H7 (cell line): ENCODE measurements at regions not wholly inside any gene's neighbourhood (a gene's known extent, or its start where the extent isn't known, plus 50 kb on each side); places are given as distances from the start of the nearest gene placed in this dataset.

Source experiments
- DNase-seq: peaks from one replicate; pipeline ENCODE4 v3.0.0; 2012
- H3K27me3 ChIP-seq: 2 replicates; pipeline ENCODE4 v1.6.0; 2011; ENCODE audit warnings: mild to moderate bottlenecking, low read length; ENCODE audit not compliant: control insufficient read depth, insufficient read depth
- H3K36me3 ChIP-seq: replicated peaks from 2 replicates; pipeline ENCODE4 v1.5.1; 2011; ENCODE audit warnings: low read length; ENCODE audit not compliant: control insufficient read depth, insufficient read depth
- H3K4me3 ChIP-seq: 2 replicates; pipeline ENCODE4 v1.5.1; 2011; ENCODE audit warnings: low read depth, mild to moderate bottlenecking, control low read depth, low read length, moderate library complexity; ENCODE audit not compliant: insufficient read depth

DNA sequence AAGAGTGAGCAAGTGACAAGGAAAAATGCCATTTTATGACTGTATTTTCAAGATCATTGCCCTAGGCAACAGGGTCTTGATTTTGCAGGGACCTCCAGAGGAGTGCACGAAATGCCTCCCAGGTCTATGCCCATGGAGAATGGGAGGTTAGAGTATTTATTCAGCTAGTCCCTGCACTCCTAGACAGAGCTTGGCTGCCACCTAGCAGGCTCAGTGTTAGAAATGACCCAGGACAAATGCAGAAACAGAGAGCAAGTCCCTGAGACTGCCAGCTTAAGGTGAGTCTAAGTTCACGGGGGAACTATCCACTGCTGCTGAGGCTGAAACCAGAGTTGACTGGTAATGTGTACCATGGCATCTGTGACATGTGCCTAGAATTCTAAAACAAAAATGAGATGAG lies 506.4 kb downstream of the MED13L start:
- no peaks in the 10 kb centered on the region for H3K36me3 ChIP-seq

GRCh38 chr12:115770643-115771042 lies 506.9 kb downstream of the MED13L start:
- DNase-seq = no peak
- no peaks in the 10 kb centered on the region; the same call in 1 of the 2 replicates for H3K27me3 ChIP-seq

More for the DNA sequence above, 506.4 kb downstream of the MED13L start:
- no peak overlapping the region for H3K4me3 ChIP-seq
- DNase-seq = no peak
- no peaks in the 10 kb centered on the region; the same call in 1 of the 2 replicates for H3K27me3 ChIP-seq

DNA sequence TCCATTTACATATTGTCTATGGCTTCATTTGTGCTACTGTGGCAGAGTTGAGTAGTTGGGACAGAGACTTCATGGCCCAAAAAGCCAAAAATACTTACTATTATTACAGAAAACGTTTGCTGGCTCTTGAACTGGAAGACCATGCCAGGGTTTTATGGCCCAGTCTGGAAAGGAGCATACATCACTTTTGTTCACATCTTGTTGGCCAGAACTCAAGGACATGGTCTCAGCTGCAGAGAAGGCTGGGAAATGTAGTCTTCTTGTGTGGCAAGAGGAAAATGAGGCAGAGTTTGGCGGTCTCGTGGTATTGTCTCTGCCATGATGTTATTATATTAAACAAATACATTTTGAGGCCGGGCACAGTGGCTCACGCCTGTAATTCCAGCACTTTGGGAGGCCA lies 509.6 kb downstream of the MED13L start:
- no peaks in the 10 kb centered on the region for H3K27me3 ChIP-seq
- no peak for DNase-seq

More at GRCh38 chr12:115770643-115771042, 506.9 kb downstream of the MED13L start:
- no peak overlapping the region for H3K4me3 ChIP-seq
- no peaks in the 10 kb centered on the region for H3K36me3 ChIP-seq

DNA sequence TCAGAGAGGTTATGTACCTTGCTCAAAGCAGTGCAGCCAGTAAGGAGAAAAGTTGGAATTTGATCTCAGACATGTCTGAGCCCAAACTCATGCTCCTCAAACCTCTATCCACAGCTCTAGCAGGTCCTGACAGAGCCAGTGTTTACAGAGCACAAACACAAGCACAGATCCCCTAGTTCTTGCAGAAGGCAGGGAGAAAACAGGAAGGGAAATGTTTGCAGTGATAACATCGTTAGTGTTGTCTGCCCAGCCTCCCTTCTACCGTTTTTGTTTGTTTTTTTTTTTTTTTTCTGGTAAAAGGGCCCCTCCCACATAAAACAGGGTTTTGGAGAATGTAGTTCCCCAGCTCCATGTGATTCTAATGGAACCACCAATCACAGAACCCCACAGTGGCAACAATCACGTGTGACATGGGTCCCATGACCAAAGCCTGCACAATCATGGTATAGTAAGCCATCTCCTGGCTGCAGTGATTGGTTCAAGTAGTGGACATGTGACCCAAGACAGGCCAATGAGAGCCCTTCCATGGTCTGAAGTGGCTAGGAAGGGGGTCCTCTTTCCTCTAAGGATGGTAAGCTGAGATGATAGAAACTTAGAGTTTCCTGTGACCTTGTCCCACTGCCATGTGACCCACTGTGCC lies 513.4 kb downstream of the MED13L start:
- DNase-seq = no peak
- H3K36me3 ChIP-seq = no peaks in the 10 kb centered on the region

More for the DNA sequence above, 509.6 kb downstream of the MED13L start:
- Histone ChIP-seq H3K4me3 (no peak overlapping the region), H3K36me3 (no peaks in the 10 kb centered on the region)

DNA sequence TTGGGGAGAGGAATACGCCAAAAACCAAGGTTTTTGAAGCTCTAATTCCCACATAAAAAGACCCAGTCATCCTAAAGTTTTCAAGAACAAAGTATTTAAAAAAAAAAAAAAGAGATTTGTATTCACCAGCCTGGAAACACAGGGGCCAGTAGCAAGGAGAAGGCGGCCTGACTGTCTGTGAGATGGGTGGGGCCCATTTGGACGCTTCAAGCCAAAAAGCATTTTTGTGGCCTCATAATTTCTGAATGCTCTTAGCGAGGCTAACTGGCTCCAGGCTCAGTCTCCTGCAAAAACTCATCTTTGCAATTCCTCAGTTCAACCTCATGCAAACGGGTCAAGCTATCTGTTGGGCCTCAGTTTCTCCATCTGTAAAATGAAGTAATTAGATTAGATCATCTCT lies 514.1 kb downstream of the MED13L start:
- H3K36me3 ChIP-seq = no peaks in the 10 kb centered on the region
- H3K4me3 ChIP-seq = no peak overlapping the region
- no peak for DNase-seq
- H3K27me3 ChIP-seq = no peaks in the 10 kb centered on the region

More for the DNA sequence above, 513.4 kb downstream of the MED13L start:
- Histone ChIP-seq H3K27me3 (no peaks in the 10 kb centered on the region), H3K4me3 (no peak overlapping the region)

DNA sequence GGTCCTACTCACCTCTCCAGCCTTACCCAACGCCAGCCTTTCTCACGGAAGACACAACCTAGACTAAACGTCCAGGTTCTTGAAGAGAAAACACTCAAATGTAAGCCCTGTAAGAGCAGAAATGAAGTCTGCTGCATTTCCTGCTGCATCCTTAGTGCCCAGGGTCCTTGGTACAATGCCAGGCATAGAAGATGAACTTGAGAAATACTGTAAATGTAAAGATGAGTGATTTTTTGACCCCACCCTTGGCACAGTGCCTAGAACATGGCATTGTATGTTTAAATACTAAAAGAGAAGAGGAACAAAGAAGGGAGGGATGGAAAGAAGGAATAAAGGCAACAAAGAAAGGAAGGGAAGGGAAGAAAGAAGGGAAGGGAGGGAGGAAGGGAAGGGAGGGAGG lies 514.6 kb downstream of the MED13L start:
- no peak overlapping the region for H3K4me3 ChIP-seq
- DNase-seq = no peak
- H3K27me3 ChIP-seq = no peaks in the 10 kb centered on the region
- H3K36me3 ChIP-seq = no peaks in the 10 kb centered on the region

DNA sequence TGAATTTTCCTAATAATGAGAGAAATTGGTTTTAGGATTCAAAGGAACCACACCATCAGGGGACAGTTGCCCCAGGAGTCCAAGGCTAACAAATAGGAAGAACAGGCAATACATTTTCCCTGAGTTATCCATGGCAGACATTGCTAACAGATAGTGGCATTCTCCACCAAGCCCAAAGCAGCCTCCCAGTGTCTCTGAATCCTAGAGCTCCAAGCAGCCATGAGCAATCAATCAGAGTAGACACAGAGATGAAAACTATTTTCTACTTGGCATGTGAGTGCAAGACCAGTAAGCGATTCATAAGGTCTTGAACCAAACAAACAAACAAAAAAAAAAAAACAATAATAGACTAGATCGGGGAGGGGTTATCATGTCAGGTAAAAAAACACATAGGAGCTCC lies 515.7 kb downstream of the MED13L start:
- no peak for DNase-seq
- H3K27me3 ChIP-seq = no peaks in the 10 kb centered on the region
- H3K4me3 ChIP-seq = no peak overlapping the region

GRCh38 chr12:115760231-115760630 lies 517.3 kb downstream of the MED13L start:
- H3K27me3 ChIP-seq = no peaks in the 10 kb centered on the region
- no peak for DNase-seq
- H3K4me3 ChIP-seq = no peak overlapping the region
- H3K36me3 ChIP-seq = no peaks in the 10 kb centered on the region

More for the DNA sequence above, 515.7 kb downstream of the MED13L start:
- no peaks in the 10 kb centered on the region for H3K36me3 ChIP-seq

DNA sequence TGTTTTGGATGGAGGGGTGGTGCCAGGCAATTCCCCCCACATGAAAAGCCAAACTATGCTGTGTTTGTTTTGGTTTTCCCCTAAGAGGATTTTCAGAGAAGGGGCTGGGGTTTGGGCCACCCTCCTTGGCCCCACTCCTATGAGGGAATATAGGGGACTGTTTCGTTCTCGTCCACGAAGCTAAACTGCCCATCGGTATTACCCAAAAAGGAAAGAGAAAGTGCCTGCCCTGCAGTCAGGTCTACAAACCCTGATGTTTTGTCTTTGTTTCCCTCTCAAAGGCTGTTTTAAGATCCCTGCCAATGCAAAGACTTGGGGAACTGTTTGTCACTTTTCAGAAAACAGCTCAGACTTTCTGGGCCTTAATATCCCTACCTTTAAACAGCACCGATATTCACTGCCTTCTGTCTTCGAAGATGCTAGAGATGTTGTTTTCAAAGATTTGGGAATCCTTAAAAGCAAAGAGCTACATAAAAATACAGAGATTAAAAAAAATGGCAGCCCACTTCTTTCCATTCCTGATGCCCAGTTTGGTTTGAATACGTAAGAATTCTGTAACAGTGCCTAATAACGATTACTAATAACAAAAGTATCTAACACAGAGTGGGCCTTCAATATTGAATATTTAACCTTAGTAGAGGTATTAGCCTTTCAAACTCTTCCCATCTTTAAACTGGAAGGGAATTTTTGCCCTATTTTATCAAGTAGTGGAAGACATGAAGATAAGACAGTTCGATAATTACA lies 518.4 kb downstream of the MED13L start:
- no peaks in the 10 kb centered on the region for H3K36me3 ChIP-seq
- H3K4me3 ChIP-seq = no peak overlapping the region
- no peak for DNase-seq
- no peaks in the 10 kb centered on the region for H3K27me3 ChIP-seq

DNA sequence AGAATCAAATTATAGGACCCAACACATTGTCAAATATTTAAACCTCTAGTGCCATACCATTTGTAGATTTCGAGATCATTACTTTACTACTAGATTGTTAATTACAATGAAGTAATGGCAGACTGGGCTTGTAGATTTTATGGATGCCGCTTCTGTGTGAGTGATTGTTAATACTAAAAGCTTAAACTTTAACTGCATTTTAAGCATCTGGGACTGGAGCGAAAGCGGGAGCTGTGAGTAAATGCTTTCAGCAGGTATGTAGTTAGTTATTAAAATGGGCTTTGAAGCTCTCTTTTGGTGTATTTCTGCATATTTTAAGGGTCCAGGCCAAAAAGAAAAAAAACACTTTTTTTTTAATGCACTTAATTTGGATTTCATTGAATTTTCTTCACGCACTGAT lies 519.3 kb downstream of the MED13L start:
- Histone ChIP-seq H3K4me3 (no peak overlapping the region), H3K27me3 (no peaks in the 10 kb centered on the region), H3K36me3 (no peaks in the 10 kb centered on the region)
- DNase-seq = no peak

GRCh38 chr12:115756804-115757203 lies 520.7 kb downstream of the MED13L start:
- Histone ChIP-seq H3K27me3 (no peaks in the 10 kb centered on the region), H3K4me3 (no peak overlapping the region), H3K36me3 (no peaks in the 10 kb centered on the region)
- DNase-seq = no peak

DNA sequence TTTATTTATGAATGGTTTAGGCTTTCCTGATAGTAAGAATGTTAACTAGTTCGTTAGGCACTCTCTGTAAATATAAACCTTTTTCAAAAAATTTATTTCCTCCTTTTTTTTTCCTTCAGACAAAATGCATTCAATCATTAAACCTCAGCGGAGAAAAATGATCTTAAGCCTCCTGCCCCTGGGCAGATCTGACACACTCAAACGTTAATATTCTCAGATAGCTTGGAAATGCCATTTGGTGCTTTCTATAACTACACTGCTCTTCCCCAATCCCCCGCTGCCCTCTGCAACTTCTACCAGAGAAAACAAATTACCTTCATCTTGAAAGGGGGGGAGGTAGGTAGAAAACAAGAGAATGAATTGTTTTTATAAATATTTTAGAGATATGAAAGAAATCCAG lies 521.2 kb downstream of the MED13L start:
- Histone ChIP-seq H3K27me3 (no peaks in the 10 kb centered on the region), H3K4me3 (no peak overlapping the region), H3K36me3 (no peaks in the 10 kb centered on the region)
- DNase-seq = no peak

DNA sequence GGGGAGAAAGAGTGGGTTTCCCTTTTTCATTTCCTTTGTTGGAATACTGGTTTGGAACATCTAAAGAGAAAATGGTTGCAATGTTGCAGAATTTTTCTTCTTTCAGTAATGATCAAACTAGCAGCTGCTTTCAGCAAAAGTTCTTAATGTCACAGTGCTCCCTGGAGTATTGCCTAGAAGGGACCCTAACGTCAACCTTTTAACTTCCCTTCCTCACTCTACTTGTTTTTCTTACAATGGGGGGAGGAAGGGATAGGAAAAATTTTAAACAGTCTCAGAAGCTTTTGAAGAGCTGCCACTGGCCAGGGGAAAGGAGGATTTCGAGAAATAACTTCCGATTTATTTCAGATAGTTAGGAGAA lies 521.8 kb downstream of the MED13L start:
- DNase-seq = no peak
- no peaks in the 10 kb centered on the region for H3K36me3 ChIP-seq
- H3K27me3 ChIP-seq = no peaks in the 10 kb centered on the region
- no peak overlapping the region for H3K4me3 ChIP-seq

GRCh38 chr12:115755061-115755724 lies 522.3 kb downstream of the MED13L start:
- Histone ChIP-seq H3K4me3 (no peak overlapping the region), H3K36me3 (no peaks in the 10 kb centered on the region), H3K27me3 (no peaks in the 10 kb centered on the region)
- DNase-seq = no peak
